ENCODE measurements at regions not wholly inside any gene's neighbourhood (a gene's known extent, or its start where the extent isn't known, plus 50 kb on each side); places are given as distances from the start of the nearest gene placed in this dataset.

DNA sequence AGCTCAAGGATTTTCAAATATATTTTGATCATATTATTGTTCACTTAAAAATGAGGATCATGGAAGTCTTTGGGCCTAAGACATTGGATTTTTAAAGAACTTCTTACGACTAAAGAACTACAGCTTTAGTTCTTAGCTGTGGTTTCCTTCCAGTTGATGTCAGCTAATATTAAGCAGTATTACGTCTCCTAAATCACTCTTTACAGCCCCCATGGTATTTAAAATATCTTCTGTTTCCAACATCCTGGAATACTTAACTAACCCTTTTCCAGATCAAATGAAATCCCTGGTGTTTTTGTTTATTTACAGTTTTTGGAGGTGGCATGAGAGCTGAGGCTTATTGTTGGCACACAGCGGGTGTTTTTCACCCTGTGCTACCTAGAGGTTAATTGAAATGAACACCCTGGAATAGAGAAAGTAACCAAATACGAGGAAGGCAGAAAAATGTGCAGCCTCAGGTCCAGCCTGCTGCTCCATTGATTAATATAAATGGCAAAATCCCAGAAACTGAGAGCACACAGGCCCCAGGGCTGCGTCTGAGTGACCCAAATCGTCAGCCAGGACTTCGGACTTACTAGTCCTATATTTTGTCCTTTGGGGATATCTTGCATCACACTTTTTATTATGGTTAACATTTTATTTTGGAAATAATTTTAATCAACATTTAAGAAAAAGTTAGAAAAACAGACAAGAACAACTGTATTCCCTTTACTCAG is 52.3 kb upstream of the ICE1 start:
- Histone ChIP-seq H3K9me3 (ENCODE audit: control insufficient read depth in 2 of 3, insufficient read depth in 1 of 3, low read length in 3 of 3) (no peaks in the 10 kb centered on the region), H3K4me1 (ENCODE audit: control insufficient read depth in 2 of 3, insufficient read depth in 2 of 3, low read depth in 1 of 3, low read length in 3 of 3) (no peaks in the 10 kb centered on the region), H3K27ac (ENCODE audit: low read depth in 2 of 2, low read length in 2 of 2) (no peak overlapping the region), H3K9ac (ENCODE audit: low read length in 3 of 3) (no peak overlapping the region), H3K4me3 (ENCODE audit: low read length in 3 of 3) (no peak overlapping the region), H3K36me3 (ENCODE audit: control insufficient read depth in 2 of 3, insufficient read depth in 3 of 3, low read length in 3 of 3) (no peaks in the 10 kb centered on the region), H3K27me3 (ENCODE audit: control insufficient read depth, insufficient read depth, low read length) (no peaks in the 10 kb centered on the region)
- TF ChIP-seq, protein P1, sequence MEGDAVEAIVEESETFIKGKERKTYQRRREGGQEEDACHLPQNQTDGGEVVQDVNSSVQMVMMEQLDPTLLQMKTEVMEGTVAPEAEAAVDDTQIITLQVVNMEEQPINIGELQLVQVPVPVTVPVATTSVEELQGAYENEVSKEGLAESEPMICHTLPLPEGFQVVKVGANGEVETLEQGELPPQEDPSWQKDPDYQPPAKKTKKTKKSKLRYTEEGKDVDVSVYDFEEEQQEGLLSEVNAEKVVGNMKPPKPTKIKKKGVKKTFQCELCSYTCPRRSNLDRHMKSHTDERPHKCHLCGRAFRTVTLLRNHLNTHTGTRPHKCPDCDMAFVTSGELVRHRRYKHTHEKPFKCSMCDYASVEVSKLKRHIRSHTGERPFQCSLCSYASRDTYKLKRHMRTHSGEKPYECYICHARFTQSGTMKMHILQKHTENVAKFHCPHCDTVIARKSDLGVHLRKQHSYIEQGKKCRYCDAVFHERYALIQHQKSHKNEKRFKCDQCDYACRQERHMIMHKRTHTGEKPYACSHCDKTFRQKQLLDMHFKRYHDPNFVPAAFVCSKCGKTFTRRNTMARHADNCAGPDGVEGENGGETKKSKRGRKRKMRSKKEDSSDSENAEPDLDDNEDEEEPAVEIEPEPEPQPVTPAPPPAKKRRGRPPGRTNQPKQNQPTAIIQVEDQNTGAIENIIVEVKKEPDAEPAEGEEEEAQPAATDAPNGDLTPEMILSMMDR (IDR thresholded peaks at IDR 0.05; ENCODE audit: borderline replicate concordance, extremely low read depth, insufficient read depth) = no peak
- no peak for FAIRE-seq
- intact Hi-C loops (cut with DNase I) = no loop called here
- peak in 2 of 5 donors; percentile 22 to 27 for DNase-seq

DNA sequence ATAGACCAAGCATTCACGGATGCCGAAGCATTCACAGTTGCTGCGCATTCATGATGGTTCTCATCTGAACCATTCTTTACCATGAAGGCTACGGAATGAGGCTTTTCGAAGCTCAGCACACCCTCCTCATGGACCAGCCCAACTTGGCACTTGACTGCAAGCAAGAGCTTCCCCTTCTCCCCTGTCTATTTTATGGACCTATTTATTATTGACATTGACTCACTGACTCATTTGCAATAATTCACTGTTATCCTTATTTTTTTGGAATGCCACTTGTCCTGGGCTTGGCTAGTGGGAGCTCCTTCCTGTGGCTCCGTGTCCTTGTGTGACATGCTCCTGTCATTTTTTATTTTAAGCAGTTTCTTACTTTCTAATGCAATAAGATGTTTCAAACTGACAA is 51.5 kb upstream of the ICE1 start:
- H3K27ac ChIP-seq (ENCODE audit: low read depth in 2 of 2, low read length in 2 of 2) = no peak overlapping the region
- intact Hi-C loops (cut with DNase I) = no loop called here
- no peaks in the 10 kb centered on the region for H3K4me1 ChIP-seq (ENCODE audit: control insufficient read depth in 2 of 3, insufficient read depth in 2 of 3, low read depth in 1 of 3, low read length in 3 of 3)
- H3K27me3 ChIP-seq (ENCODE audit: control insufficient read depth, insufficient read depth, low read length) = no peaks in the 10 kb centered on the region
- DNase-seq (no peak), FAIRE-seq (no peak)
- no peaks in the 10 kb centered on the region for H3K9me3 ChIP-seq (ENCODE audit: control insufficient read depth in 2 of 3, insufficient read depth in 1 of 3, low read length in 3 of 3)
- H3K4me3 ChIP-seq (ENCODE audit: low read length in 3 of 3) = no peak overlapping the region
- TF ChIP-seq, protein P1 (IDR thresholded peaks at IDR 0.05; ENCODE audit: borderline replicate concordance, extremely low read depth, insufficient read depth) = no peak
- H3K36me3 ChIP-seq (ENCODE audit: control insufficient read depth in 2 of 3, insufficient read depth in 3 of 3, low read length in 3 of 3) = no peaks in the 10 kb centered on the region
- no peak overlapping the region for H3K9ac ChIP-seq (ENCODE audit: low read length in 3 of 3)

DNA sequence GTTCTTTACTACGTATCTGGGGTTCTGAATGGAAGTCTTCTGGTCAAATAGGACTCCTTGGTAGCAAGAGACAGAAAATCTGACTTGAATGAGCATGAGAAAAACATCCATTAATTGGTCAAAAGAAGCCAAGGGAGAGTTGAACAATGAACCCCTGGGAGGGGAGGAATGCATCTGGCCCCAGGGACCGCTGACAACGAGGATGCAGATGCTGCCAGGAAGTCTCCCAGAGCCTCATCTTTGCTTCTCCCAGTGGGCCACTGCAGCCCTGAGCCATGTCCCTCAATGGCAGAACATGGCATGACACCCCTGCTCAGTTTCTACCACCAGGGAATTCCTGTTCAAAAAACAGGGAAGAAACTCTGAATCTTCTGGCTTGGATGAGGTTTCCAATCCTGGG is 50.5 kb upstream of the ICE1 start:
- H3K27ac ChIP-seq (ENCODE audit: low read depth in 2 of 2, low read length in 2 of 2) = no peak overlapping the region
- no peaks in the 10 kb centered on the region for H3K9me3 ChIP-seq (ENCODE audit: control insufficient read depth in 2 of 3, insufficient read depth in 1 of 3, low read length in 3 of 3)
- H3K36me3 ChIP-seq (ENCODE audit: control insufficient read depth in 2 of 3, insufficient read depth in 3 of 3, low read length in 3 of 3) = no peaks in the 10 kb centered on the region
- intact Hi-C loops (cut with DNase I) = no loop called here
- FAIRE-seq = no peak
- no peak overlapping the region for H3K9ac ChIP-seq (ENCODE audit: low read length in 3 of 3)
- no peak overlapping the region for H3K4me3 ChIP-seq (ENCODE audit: low read length in 3 of 3)
- TF ChIP-seq, protein P1 (IDR thresholded peaks at IDR 0.05; ENCODE audit: borderline replicate concordance, extremely low read depth, insufficient read depth) = no peak
- DNase-seq = no peak
- H3K27me3 ChIP-seq (ENCODE audit: control insufficient read depth, insufficient read depth, low read length) = no peaks in the 10 kb centered on the region
- H3K4me1 ChIP-seq (ENCODE audit: control insufficient read depth in 2 of 3, insufficient read depth in 2 of 3, low read depth in 1 of 3, low read length in 3 of 3) = no peaks in the 10 kb centered on the region

DNA sequence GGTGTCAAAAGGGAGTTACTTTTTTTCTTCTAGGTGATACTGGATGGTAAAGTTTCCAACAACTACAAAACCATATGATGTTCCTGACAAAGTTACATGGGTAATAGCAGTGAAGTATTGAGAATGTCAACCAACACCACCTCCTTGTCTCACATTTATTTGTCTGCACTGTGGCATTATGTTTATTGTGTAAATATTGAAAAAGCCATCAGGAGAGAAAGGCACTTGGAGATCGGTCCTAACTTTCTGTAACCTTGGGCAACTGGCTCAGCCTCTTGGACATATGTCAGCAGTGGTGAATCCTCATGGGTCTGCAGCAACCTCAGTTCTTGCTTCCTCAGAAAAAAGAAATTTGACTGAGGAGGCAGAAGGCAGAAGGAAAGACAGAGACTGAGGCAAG is 50.0 kb upstream of the ICE1 start:
- Histone ChIP-seq H3K27me3 (ENCODE audit: control insufficient read depth, insufficient read depth, low read length) (no peaks in the 10 kb centered on the region), H3K4me1 (ENCODE audit: control insufficient read depth in 2 of 3, insufficient read depth in 2 of 3, low read depth in 1 of 3, low read length in 3 of 3) (no peaks in the 10 kb centered on the region), H3K4me3 (ENCODE audit: low read length in 3 of 3) (no peak overlapping the region), H3K36me3 (ENCODE audit: control insufficient read depth in 2 of 3, insufficient read depth in 3 of 3, low read length in 3 of 3) (no peaks in the 10 kb centered on the region), H3K9me3 (ENCODE audit: control insufficient read depth in 2 of 3, insufficient read depth in 1 of 3, low read length in 3 of 3) (no peaks in the 10 kb centered on the region), H3K9ac (ENCODE audit: low read length in 3 of 3) (no peak overlapping the region), H3K27ac (ENCODE audit: low read depth in 2 of 2, low read length in 2 of 2) (no peak overlapping the region)
- no peak for FAIRE-seq
- intact Hi-C loops (cut with DNase I) = no loop called here
- TF ChIP-seq, protein P1 (IDR thresholded peaks at IDR 0.05; ENCODE audit: borderline replicate concordance, extremely low read depth, insufficient read depth) = no peak
- no peak for DNase-seq

Measured in kidney (tissue), 13 donors.